Hematopoietic multipotent progenitor cell treated with erythropoietin and hydrocortisone succinate and interleukin-3 and kit ligand, for 8 days (in vitro differentiated cells): ENCODE measurements at regions not wholly inside any gene's neighbourhood (a gene's known extent, or its start where the extent isn't known, plus 50 kb on each side); places are given as distances from the start of the nearest gene placed in this dataset.
"Not testable (repeated sequence)": the region's sequence is repeated elsewhere in the genome, so short reads cannot be mapped to it uniquely, and the experiment has no call there.

Source experiments
- DNase-seq: peaks from one replicate; pipeline ENCODE4 v3.0.0-alpha.2; 2015

- DNase-seq = no peak
Observed at GRCh38 chr6:4653141-4653540, 123.1 kb upstream of the CDYL start.

DNA sequence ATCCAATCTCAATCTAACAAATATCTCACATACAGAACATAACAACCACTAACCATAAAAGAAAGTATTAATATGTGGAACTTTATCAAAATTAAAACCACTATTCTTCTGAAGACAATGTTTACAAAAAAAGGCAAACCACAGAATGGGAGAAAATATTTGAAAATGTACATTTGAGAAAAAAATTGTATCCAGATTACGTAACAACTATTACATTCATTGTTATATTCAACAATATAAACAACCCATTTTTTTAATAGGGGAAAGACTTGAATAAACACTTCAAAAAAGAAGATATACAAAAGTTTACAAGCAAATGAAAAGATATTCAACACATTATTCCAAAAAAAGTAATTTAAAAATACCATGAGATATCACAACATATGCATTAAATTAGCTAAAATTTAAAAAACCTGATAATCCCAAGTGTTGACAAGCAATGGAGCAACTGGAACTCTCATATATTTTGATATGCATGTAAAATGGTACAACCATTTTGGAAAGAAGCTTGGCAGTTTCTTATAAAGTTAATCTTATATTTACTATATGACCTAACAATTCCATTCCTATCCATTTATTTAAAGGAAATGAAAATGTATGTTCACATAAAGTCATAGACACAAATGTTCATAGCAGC, 124.3 kb upstream of the CDYL start:
- no peak for DNase-seq

- DNase-seq = no peak
Observed at GRCh38 chr6:4649728-4650127, 126.5 kb upstream of the CDYL start.

GRCh38 chr6:4647414-4648365, 128.5 kb upstream of the CDYL start:
- peak; percentile 39 for DNase-seq

- no peak for DNase-seq
Observed at GRCh38 chr6:4645713-4646360, 130.4 kb upstream of the CDYL start.

DNA sequence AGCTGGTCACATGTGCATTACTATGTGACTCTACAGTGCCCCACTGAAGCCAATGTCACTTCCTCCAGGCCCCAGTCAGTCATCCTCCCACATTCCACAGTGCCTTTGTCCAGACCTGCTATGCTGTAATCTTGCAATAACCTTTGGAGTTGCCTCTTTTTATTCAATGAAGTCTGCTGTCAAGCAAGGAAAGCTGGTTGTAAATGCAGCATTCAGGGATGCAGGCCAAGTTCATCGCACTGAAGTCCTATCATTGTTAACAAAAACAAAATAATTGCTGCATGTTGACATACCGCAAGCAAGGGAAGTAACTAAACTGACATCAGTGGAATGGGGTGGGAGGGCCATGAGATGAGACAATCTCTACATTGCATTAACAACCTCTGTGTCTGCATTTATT, 131.2 kb upstream of the CDYL start:
- no peak for DNase-seq

DNA sequence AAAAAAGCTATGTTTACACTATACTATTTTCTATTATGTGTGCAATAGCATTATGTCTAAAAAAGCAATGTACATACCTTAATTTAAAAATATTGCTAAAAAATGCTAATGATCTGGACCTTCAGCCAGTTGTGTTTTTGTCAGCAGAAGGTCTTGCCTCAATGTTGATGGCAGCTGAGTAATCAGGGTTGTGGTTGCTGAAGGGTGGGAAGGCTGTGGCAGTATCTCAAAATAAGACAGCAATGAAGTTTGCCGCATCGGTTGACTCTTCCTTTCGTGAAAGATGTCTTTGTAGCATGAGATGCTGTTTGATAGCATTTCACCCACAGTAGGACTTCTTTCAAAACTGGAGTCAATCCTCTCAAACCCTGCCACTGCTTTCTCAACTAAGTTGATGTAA, 134.7 kb upstream of the CDYL start:
- DNase-seq = no peak

- DNase-seq = no peak
Observed at GRCh38 chr6:4640139-4640538, 136.1 kb upstream of the CDYL start.

GRCh38 chr6:4638641-4639040, 137.6 kb upstream of the CDYL start:
- DNase-seq = no peak

DNA sequence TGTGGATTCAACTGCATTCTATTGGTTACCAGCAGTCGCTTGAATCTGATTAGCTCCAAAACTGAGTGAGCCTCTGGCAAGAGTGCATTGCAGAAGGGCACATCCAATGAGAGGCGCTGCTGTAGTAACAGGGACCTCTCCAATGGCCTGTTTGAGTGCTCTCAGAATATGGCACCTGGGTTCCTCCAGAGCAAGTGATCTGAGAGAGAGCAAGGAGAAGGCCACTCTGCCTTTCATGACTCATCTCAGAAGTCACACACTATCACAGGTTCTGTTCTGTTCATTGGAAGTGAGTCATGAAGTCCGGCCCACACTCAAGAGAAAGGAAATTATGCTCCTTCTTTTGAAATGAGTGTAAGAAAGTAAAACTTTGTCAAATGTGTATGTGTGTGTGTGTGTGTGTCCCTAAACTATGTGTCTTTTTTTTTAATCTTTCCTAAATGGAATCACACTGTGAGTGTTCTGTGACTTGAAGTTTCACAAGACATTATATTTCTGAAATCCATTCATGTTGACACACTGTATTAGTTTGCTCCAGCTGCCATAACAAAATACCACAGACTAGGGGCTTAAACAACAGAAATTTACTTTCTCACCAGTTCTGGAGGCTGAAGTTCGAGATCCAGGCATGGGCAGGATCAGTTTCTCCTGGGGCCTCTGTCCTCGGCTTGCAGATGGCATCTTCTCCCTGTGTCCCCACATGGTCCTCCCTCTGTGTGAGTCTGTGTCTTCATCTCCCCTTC, 138.3 kb upstream of the CDYL start:
- no peak for DNase-seq

DNA sequence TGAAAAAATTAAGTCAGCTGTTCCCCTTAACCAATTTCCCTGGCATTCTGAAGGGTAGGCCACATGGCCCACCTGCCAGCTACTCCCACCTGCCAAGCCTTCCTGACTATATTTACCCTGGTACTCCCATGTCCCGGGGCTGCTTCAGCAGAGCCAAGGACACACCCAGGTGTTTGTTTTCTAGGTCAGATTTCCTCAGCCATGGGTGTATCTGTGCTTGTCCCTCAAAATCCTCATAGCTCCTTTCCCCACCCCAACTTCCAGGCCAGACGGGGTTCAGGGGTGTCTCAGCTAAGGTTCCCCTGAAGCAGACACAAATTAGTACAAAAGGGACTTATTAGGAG, 139.4 kb upstream of the CDYL start:
- no peak for DNase-seq

DNA sequence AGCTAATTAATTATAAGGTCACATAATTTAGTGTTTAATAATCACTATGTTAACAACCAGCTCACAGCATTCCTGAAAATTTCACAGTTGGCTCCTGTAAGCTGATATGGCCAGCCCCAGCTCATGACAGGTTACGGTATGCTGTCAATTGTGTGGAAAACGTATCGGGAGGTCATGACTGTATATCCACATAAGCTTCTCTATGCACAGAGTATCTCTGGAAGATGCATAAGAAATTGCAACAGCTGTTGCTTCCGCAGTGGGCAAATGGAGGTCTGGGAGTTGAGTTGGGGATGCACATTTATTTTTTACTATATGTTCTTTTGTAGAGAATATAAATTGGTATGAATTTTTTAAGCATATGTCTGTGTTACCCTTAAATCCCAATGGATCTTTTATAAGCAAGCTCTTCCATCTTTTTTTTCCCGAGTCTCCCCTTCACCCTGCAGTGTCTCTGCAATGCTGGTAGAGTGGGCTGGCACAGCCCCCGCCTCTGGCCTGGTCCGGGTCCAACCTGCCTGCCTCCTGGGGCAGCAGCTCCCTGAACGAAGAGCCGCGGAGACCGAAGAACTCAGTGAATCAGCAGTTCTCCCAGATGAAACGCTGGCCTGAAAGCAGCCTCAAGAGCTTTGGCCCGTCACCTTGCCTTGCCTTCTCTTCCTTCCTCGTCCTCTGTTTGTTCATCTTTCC, 139.9 kb upstream of the CDYL start:
- DNase-seq = no peak

- no peak for DNase-seq
Observed at GRCh38 chr6:4635666-4636065, 140.5 kb upstream of the CDYL start.

DNA sequence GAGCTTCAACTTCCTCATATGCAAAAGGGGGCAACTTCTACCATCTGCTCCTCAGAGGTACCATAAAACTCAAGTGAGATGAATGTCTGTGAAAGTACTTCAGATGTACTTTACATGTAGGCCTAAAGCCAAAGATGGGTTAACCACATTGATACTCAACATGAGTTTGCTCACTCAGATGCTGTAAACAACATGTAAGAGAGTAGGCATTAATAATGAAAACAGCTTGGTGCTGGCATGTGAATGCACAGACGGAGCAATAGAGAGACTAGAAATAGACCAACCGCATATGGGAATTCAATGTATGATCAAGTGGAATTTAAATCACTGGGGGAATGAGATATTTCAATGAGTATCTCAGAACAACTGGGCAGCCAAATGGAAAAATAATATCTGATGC, 143.8 kb upstream of the CDYL start:
- no peak for DNase-seq

GRCh38 chr6:4629789-4630188, 146.4 kb upstream of the CDYL start:
- DNase-seq = not testable (repeated sequence)

GRCh38 chr6:4625557-4625956, 150.6 kb upstream of the CDYL start:
- no peak for DNase-seq

DNA sequence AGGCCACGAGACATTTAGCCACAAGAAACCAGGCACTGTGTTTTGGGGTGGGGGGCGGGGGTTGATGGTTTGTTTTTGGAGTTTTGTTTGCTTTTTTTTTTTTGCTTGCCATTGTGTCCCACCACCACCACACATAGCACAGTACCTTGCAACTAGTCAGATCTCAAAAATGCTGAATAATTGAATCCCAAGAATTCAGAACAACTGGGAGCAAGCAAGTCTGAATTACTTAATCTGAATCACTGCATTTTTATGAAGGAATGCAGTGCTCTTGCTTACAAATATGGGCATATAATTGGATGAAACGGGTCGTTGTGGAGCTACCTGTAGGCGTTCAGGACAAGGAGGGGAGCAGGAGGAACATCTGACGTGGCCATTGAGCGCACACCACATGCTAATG, 151.5 kb upstream of the CDYL start:
- DNase-seq = no peak

DNA sequence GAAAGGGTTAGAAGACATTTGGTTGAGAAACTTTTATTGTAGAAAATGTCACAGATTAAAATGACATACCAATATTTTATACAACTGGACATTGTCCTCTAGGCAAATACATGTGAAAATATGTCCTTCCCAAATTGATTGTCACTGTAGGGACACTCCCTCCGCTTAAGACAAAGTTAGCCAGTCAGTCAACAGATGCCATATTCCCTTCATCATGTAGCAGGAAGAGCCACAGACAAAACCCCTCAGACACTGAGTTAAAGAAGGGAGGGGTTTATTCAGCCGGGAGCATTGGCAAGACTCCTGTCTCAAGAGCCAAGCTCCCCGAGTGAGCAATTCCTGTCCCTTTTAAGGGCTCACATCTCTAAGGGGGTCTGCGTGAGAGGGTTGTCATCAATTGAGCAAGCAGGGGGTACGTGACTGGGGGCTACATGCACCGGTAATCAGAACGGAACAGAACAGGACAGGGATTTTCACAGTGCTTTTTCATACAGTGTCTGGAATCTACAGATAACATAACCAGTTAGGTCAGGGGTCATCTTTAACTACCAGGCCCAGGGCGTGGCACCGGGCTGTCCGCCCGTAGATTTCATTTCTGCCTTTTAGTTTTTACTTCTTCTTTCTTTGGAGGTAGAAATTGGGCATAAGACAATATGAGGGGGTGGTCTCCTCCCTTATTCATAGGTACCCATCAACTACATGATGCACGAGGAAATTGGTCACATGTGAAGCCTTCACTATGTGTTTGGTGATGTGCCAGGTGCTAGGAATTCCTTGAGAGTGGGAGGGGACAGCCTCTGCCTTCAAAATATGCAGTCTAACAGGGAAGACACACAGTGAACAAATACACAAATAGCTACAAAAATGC, 155.7 kb upstream of the CDYL start:
- peak; percentile 76 for DNase-seq

- no peak for DNase-seq
Observed at GRCh38 chr6:4616311-4616710, 159.9 kb upstream of the CDYL start.

GRCh38 chr6:4615891-4616290, 160.3 kb upstream of the CDYL start:
- no peak for DNase-seq

- no peak for DNase-seq
Observed at GRCh38 chr6:4615231-4615630, 161.0 kb upstream of the CDYL start.

GRCh38 chr6:4614637-4615036, 161.6 kb upstream of the CDYL start:
- no peak for DNase-seq
